IPS-18c (cell line): ENCODE measurements at regions not wholly inside any gene's neighbourhood (a gene's known extent, or its start where the extent isn't known, plus 50 kb on each side); places are given as distances from the start of the nearest gene placed in this dataset.
"Not testable (repeated sequence)": the region's sequence is repeated elsewhere in the genome, so short reads cannot be mapped to it uniquely, and the experiment has no call there.

ENCODE experiments used
- H3K4me3 ChIP-seq: 2 replicates; pipeline ENCODE4 v1.7.0; 2013; ENCODE audit warnings: low read depth, mild to moderate bottlenecking, low read length, moderate library complexity; ENCODE audit not compliant: insufficient read depth
- H3K9me3 ChIP-seq: one replicate; pipeline ENCODE4 v1.6.1; 2013; ENCODE audit warnings: mild to moderate bottlenecking, low read length, moderate library complexity; ENCODE audit not compliant: control insufficient read depth, insufficient read depth

- H3K9me3 ChIP-seq: peaks cover 11% of the 10 kb centered on the region
These were observed 923.9 kb downstream of the TUBA3C start for GRCh38 chr13:18257686-18258085.

DNA sequence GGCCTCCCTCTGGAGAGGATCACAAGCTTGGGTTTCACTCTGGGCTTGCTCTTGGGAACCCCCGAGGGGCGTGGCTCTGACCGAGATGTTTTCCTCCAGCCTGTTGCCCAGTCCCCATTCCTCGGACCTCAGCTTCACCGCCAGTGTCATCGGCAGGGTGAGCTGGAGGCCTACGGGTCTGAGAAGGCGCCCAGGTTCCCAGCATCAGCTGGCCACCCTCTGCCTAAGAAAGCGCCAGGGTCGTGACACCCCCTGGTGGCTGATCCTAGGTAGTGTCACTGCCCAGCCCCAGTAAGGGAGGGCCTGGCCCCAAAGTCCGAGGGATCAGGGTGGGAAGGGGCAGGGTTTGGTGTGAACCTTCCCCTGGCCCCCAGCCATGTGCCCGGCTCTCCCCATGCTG is 928.8 kb downstream of the TUBA3C start:
- H3K9me3 ChIP-seq, H3K4me3 ChIP-seq: not testable (repeated sequence)

More at GRCh38 chr13:18257686-18258085, 923.9 kb downstream of the TUBA3C start:
- H3K4me3 ChIP-seq: not testable (repeated sequence)

GRCh38 chr13:18248533-18249240 is 932.9 kb downstream of the TUBA3C start:
- not testable (repeated sequence) for H3K4me3 ChIP-seq
- peaks cover 11% of the 10 kb centered on the region for H3K9me3 ChIP-seq

- H3K9me3 ChIP-seq: peaks cover 14% of the 10 kb centered on the region
- H3K4me3 ChIP-seq: not testable (repeated sequence)
These were observed 941.5 kb downstream of the TUBA3C start for GRCh38 chr13:18240086-18240485.

DNA sequence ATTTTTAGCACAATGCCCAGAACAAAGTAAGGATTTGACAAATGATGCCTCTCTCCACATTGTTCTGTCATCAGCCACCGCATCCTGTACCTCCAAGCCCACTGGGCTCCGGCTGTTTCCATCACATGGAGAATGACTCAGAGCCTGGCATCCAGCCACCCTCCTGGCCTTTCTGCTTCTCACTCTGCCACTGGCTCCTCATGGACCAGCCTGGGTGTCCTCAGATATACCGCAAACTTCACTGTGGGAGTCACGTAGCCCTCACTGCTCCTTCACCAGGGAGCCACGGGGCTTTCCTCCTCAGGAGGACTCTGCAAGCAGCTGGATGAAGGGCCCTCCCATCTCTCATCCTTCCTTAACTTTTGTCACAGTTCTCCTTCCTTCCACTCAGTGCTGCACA is 943.0 kb downstream of the TUBA3C start:
- H3K9me3 ChIP-seq: peaks cover 25% of the 10 kb centered on the region
- H3K4me3 ChIP-seq: not testable (repeated sequence)

GRCh38 chr13:18236528-18236815 is 945.2 kb downstream of the TUBA3C start:
- Histone ChIP-seq H3K9me3 (peaks cover 28% of the 10 kb centered on the region), H3K4me3 (no peak overlapping the region; the same call in 1 of the 2 replicates)

- H3K9me3 ChIP-seq: peaks cover 28% of the 10 kb centered on the region
- 0 out of 2 replicates have a peak overlapping the region, but pooled peaks have one; percentile 15 for H3K4me3 ChIP-seq
These were observed 945.7 kb downstream of the TUBA3C start for GRCh38 chr13:18235756-18236527.

- Histone ChIP-seq H3K4me3 (peak overlapping the region; percentile 15; the same call in 1 of the 2 replicates), H3K9me3 (peaks cover 28% of the 10 kb centered on the region)
These were observed 946.5 kb downstream of the TUBA3C start for GRCh38 chr13:18235172-18235571.

DNA sequence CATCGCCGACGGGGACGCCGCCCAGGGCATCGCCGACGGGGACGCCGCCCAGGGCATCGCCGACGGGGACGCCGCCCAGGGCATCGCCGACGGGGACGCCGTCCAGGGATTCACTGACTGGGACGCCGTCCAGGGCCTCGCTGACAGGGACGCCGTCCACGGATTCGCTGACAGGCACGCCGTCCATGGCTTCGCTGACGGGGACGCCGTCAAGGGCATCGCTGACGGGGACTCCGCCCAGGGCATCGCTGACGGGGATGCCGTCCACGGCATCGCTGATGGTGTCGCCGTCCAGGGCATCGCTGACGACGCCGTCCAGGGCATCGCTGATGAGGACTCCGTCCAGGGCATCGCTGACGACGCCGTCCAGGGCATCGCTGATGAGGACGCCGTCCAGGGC is 947.2 kb downstream of the TUBA3C start:
- H3K4me3 ChIP-seq: not testable (repeated sequence)
- peaks cover 28% of the 10 kb centered on the region for H3K9me3 ChIP-seq

- Histone ChIP-seq H3K4me3 (no peak overlapping the region), H3K9me3 (peaks cover 28% of the 10 kb centered on the region)
These were observed 947.8 kb downstream of the TUBA3C start for GRCh38 chr13:18233783-18234299.

- no peak overlapping the region for H3K4me3 ChIP-seq
- peaks cover 28% of the 10 kb centered on the region for H3K9me3 ChIP-seq
These were observed 948.4 kb downstream of the TUBA3C start for GRCh38 chr13:18232994-18233782.

DNA sequence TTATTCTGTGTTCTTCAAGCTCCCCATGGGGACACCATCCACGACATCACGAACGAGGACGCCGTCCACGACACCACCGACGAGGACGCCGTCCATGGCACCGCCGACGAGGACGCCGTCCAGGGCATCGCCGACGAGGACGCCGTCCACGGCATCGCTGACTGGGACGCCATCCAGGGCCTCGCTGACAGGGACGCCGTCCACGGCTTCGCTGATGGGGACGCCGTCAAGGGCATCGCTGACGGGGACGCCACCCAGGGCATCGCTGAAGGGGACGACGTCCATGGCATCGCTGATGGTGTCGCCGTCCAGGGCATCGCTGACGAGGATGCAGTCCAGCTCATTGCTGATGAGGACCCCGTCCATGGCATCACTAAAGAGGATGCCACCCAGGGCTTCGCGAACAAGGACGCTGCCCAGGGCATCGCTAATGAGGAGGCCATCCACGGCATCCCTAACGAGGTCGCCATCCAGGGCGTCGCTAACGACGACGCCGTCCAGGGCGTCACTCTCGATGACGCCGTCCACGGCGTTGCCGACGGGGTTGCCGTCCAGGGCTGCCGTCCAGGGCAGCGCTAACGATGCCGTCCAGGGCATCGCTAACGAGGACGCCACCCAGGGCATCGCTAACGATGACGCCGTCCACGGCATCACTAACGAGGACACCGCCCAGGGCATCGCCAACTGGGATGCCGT is 949.2 kb downstream of the TUBA3C start:
- H3K9me3 ChIP-seq: peaks cover 26% of the 10 kb centered on the region
- peak overlapping the region; percentile 15; the same call in 1 of the 2 replicates for H3K4me3 ChIP-seq

GRCh38 chr13:18224411-18224810 is 957.2 kb downstream of the TUBA3C start:
- H3K4me3 ChIP-seq, H3K9me3 ChIP-seq: not testable (repeated sequence)

- H3K9me3 ChIP-seq: peaks cover 20% of the 10 kb centered on the region
- not testable (repeated sequence) for H3K4me3 ChIP-seq
These were observed 966.9 kb downstream of the TUBA3C start for GRCh38 chr13:18214689-18215088.

GRCh38 chr13:18213511-18213910 is 968.1 kb downstream of the TUBA3C start:
- peaks cover 22% of the 10 kb centered on the region for H3K9me3 ChIP-seq
- not testable (repeated sequence) for H3K4me3 ChIP-seq

DNA sequence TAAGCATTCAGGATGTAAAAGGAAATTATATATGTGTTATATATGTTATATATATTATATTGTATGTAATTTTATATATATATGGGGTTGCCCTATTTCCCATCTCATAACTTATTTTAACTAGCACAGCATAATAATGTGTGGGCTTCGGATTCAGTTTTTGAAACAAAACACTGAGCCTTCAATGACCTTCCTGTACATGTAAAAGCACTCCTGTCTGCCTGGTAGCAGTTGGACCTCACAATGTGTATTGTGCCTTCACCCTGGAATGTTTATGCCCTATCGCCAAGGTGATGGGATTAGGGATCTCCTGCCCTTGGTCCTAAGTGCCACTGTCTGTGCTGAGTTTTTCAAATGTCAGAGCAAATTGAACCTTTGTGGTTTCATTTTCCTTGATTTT is 968.8 kb downstream of the TUBA3C start:
- H3K4me3 ChIP-seq: no peak overlapping the region
- H3K9me3 ChIP-seq: peaks cover 22% of the 10 kb centered on the region
